ENCODE measurements at regions not wholly inside any gene's neighbourhood (a gene's known extent, or its start where the extent isn't known, plus 50 kb on each side); places are given as distances from the start of the nearest gene placed in this dataset.

DNA sequence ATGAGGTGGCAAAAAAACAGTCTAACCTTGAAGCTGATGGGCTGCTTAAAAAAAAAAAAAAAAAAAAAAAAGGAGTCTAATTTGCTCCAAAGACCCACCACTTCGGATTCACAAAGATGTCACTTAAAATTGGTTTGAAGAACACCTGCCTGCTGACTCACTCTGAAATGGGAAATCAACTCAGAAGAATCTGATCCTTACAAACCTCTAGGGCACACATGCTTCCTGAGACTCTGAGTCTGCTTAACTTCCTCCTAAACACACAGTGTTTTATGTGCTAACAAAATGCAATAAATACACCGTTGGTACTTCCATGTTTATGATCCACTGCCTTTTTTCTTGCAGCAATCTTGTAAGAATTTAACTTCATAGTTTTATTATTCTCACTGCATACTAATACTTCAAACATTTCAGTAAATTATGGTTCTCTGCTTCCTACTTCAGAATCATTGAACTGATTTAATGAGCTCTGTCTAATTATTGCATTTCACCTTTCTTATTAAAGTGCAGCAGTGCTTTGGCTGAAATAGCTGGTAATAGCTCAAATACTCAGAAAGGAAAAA is 73.0 kb upstream of the FRMD4B start:
- Histone ChIP-seq H3K4me3 (no peak overlapping the region), H3K9me3 (no peaks in the 10 kb centered on the region)
- 32 to 49% (median 41%) methylated on average over 2 of the region's 2 CpGs for WGBS, 5 donors

DNA sequence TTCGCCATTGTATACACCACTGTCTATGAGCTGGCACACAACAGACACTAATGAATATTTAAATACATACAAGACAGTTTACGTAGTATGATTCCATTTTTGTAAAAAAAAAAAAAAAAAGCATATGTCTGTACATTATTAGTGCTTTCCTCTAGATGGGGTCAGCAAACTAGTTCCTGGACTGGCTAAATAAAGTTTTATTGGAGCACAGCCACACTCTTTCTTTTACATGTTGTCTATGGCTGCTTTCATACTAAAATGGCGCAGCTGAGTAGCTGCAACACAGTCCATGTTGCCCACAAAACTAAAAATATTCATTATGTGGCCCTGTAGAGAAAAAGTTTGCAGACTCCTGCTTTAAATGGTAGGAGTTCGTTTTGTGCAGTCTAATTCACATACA is 70.7 kb upstream of the FRMD4B start:
- Histone ChIP-seq H3K9me3 (no peaks in the 10 kb centered on the region), H3K27me3 (no peaks in the 10 kb centered on the region), H3K36me3 (no peaks in the 10 kb centered on the region), H3K4me1 (no peaks in the 10 kb centered on the region), H3K27ac (no peak overlapping the region), H3K4me3 (no peak overlapping the region)
- TF ChIP-seq, protein P1, sequence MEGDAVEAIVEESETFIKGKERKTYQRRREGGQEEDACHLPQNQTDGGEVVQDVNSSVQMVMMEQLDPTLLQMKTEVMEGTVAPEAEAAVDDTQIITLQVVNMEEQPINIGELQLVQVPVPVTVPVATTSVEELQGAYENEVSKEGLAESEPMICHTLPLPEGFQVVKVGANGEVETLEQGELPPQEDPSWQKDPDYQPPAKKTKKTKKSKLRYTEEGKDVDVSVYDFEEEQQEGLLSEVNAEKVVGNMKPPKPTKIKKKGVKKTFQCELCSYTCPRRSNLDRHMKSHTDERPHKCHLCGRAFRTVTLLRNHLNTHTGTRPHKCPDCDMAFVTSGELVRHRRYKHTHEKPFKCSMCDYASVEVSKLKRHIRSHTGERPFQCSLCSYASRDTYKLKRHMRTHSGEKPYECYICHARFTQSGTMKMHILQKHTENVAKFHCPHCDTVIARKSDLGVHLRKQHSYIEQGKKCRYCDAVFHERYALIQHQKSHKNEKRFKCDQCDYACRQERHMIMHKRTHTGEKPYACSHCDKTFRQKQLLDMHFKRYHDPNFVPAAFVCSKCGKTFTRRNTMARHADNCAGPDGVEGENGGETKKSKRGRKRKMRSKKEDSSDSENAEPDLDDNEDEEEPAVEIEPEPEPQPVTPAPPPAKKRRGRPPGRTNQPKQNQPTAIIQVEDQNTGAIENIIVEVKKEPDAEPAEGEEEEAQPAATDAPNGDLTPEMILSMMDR (IDR thresholded peaks at IDR 0.05) = no peak
- TF ChIP-seq EP300 (IDR thresholded peaks at IDR 0.05) = no peak
- TF ChIP-seq POLR2A (IDR thresholded peaks at IDR 0.05) = no peak
- no peak for TF ChIP-seq POLR2AphosphoS5 (IDR thresholded peaks at IDR 0.05)
- WGBS, 5 donors = 90 to 95% (median 91%) methylated on average over 4 of the region's 4 CpGs
- intact Hi-C loops (cut with DNase I; ENCODE audit: low total_unique reads) = no loop called here
- no peak for DNase-seq

More for the DNA sequence above, 73.0 kb upstream of the FRMD4B start:
- Histone ChIP-seq H3K27me3 (no peaks in the 10 kb centered on the region), H3K36me3 (no peaks in the 10 kb centered on the region), H3K27ac (no peak overlapping the region), H3K4me1 (no peaks in the 10 kb centered on the region)
- no peak for DNase-seq
- intact Hi-C loops (cut with DNase I; ENCODE audit: low total_unique reads) = no loop called here
- TF ChIP-seq, protein P1 (IDR thresholded peaks at IDR 0.05) = no peak
- TF ChIP-seq POLR2A (IDR thresholded peaks at IDR 0.05) (no peak), POLR2AphosphoS5 (IDR thresholded peaks at IDR 0.05) (no peak), EP300 (IDR thresholded peaks at IDR 0.05) (no peak)

DNA sequence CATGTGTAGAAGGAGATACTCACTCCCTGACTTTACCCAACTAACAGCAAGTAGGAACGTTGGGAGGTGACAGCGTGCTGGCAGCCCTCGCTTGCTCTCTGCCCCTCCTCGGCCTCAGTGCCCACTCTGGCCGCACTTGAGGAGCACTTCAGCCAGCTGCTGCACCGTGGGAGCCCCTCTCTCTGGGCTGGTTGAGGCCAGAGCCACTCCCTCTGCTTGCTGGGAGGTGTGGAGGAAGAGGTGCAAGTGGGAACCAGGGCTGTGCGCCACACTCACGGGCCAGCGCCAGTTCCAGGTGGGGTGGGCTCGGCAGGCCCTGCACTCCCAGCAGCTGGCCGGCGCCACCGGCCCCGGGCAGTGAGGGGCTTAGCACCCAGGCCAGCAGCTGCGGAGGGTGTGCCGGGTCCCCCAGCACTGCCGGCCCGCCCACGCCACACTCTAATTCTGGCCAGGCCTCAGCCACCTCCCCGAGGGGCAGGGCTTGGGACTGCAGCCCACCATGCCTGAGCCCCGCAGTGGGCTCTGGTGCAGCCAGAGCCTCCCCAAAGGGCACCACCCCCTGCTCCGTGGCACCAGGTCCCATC is 68.4 kb upstream of the FRMD4B start:
- Histone ChIP-seq H3K36me3 (no peaks in the 10 kb centered on the region), H3K4me3 (no peak overlapping the region), H3K4me1 (no peaks in the 10 kb centered on the region), H3K27me3 (no peaks in the 10 kb centered on the region), H3K27ac (no peak overlapping the region), H3K9me3 (no peaks in the 10 kb centered on the region)
- no peak for DNase-seq
- WGBS, 5 donors = 82 to 90% (median 89%) methylated on average over 11 to 22 of the region's 22 CpGs
- intact Hi-C loops (cut with DNase I; ENCODE audit: low total_unique reads) = no loop called here
- TF ChIP-seq, protein P1 (IDR thresholded peaks at IDR 0.05) = no peak
- TF ChIP-seq POLR2AphosphoS5 (IDR thresholded peaks at IDR 0.05) (no peak), EP300 (IDR thresholded peaks at IDR 0.05) (no peak), POLR2A (IDR thresholded peaks at IDR 0.05) (no peak)

DNA sequence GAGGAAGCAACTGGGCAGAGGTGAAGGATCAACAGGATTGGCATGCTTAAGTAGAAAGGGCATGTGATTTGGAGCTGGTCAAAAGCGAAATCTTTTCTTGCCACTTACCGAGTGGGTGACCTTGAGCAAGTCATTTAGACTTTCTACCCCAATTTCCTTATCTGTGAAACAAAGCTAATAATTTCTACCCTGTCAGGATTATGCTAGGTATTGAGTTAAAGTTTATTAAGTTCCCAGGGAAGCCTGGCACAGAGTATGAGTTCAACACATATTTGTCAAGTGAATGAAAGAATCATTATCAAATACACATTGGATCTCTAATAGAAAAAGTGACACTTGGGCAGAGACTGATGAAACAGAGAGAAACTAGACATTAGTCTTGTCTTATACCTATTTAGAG is 66.4 kb upstream of the FRMD4B start:
- Histone ChIP-seq H3K4me3 (no peak overlapping the region), H3K9me3 (no peaks in the 10 kb centered on the region), H3K4me1 (no peaks in the 10 kb centered on the region), H3K36me3 (no peaks in the 10 kb centered on the region), H3K27me3 (no peaks in the 10 kb centered on the region), H3K27ac (no peak overlapping the region)
- intact Hi-C loops (cut with DNase I; ENCODE audit: low total_unique reads) = no loop called here
- TF ChIP-seq EP300 (IDR thresholded peaks at IDR 0.05) (no peak), POLR2AphosphoS5 (IDR thresholded peaks at IDR 0.05) (no peak), POLR2A (IDR thresholded peaks at IDR 0.05) (no peak)
- TF ChIP-seq, protein P1 (IDR thresholded peaks at IDR 0.05) = no peak
- 53 to 73% (median 65%) methylated on average over 2 of the region's 2 CpGs for WGBS, 5 donors
- no peak for DNase-seq

All from stomach (tissue), 8 donors.